ENCODE measurements at regions not wholly inside any gene's neighbourhood (a gene's known extent, or its start where the extent isn't known, plus 50 kb on each side); places are given as distances from the start of the nearest gene placed in this dataset.
"Not testable (repeated sequence)": the region's sequence is repeated elsewhere in the genome, so short reads cannot be mapped to it uniquely, and the experiment has no call there.

DNA sequence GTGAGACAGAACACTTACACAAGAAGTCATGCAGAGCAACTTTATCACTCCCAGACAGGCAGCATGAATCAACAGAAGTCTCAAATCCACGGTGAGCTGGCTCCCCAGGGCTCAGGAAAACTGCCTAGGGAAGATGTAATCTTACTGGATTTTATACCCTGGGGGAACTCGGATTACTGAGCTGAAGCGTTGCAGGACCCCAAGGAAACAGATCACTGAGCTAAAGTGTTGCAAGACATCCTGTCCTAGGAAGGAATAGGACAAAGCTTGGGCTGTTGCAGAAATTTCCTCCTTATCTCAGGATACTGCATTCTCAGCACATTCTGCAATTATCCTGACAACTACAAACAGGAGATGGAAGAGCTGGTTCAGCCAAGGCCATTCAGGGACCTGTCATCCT lies 224.8 kb downstream of the TFAP2A start:
- no peaks in the 10 kb centered on the region for H3K9me3 ChIP-seq (ENCODE audit: low read depth, low read length)

DNA sequence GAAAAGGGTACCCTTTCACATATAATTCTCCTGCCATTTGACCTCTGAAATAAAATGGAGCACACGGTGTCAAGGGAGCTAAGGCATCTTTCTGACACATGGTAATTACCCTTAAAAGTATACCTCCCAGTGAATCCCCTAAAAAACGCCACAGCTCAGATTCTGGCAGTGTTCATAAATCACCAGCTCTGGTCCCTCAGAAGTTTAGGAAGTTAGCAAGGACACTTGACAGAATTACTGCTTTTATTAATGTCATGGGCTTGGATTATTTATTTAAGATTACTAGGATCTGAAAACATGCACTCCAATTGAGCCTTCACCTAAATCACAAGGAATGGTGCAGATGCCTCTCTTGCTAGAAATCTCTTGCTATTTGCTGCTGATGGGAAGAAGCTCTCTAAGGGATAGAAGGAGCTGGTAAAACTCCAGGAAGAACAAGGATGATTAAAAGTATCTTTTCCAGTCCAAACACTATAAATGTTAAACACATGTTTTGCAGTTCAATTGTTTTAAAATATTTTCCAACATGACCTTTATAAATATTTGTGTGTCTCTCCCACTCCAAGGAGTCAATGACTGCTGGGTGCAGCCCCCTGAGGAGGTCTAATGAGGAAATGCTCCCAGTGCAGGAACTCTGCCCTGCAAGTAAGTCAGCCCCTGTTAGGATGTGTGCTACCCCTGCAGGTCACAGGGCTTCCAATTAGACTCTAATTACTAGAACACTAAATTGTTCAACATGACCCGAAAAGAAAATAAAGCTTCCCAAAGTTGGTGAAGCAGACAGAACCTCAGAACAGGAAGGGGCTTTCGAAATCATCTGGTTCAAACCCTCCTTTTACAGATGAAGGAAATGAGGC lies 230.3 kb downstream of the TFAP2A start:
- Histone ChIP-seq H3K9me3 (ENCODE audit: low read depth, low read length) (no peaks in the 10 kb centered on the region), H3K27me3 (ENCODE audit: insufficient read depth, low read length) (peaks cover 2% of the 10 kb centered on the region), H3K4me1 (ENCODE audit: insufficient read depth, low read length) (no peaks in the 10 kb centered on the region), H3K4me3 (ENCODE audit: low read length) (no peak overlapping the region)

More for the DNA sequence above, 224.8 kb downstream of the TFAP2A start:
- H3K4me1 ChIP-seq (ENCODE audit: insufficient read depth, low read length): no peaks in the 10 kb centered on the region
- peaks cover 2% of the 10 kb centered on the region for H3K27me3 ChIP-seq (ENCODE audit: insufficient read depth, low read length)
- no peak overlapping the region for H3K4me3 ChIP-seq (ENCODE audit: low read length)

DNA sequence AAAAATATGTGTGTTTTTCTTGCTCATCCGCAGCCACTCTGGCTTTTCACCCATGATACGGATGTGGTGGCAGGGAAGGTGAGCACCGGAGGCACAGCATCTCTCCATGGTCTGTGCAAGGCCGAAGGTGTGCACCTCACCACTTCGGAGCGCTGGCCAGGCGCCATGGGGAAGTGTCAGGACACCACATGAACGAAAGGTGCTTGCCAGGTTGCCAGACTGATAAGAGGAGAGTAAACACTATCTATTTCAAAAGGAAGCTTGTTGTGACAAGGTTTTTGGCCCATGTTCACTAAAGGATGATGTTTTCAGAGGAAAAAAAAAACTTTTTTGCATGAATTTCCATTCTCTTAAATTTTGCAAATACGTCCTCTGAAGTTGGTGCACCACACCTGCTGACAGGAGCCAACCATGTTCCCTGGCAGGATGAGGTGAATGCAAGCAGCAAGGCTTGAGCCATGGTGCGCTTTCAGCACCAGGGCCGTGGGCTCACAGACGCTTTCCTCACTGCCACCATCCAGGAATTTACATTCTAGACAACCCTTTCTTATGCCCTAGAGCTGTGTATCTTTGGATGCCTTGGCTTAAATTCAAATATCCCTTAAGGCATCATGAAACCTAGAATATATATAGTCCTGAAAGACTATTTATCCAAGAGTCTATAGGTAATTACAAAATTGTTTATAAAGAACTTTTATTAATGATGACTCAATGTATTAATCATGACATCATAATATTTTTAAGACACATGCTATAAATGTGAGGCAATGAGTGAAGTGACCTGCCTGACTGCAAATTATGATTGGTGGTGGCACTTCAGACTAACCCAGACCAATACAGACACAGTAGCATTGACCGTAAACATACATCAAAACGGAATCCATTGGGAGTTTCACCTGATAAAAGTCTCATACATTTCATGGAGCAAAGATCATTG lies 234.5 kb downstream of the TFAP2A start:
- Histone ChIP-seq H3K4me3 (ENCODE audit: low read length) (no peak overlapping the region), H3K9me3 (ENCODE audit: low read depth, low read length) (no peaks in the 10 kb centered on the region), H3K27me3 (ENCODE audit: insufficient read depth, low read length) (no peaks in the 10 kb centered on the region), H3K4me1 (ENCODE audit: insufficient read depth, low read length) (no peaks in the 10 kb centered on the region)

DNA sequence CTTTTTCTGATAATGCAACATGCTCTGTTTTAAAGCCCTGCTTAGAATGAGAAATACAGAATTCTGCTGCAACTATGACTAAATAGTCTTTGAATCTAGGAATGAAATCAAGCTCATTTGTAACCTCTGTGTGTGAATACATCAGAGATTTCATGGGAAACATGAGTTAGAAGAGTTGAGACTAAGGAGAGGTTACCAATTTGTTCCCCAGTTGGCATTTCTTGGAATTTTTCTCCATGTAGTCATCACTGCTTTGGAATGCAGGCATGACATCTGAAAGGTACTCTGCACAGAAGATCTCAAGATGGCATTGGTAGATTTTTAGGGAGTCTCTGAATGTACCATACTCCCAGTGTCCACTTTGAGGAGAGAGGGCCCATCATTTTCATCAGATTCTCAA lies 237.2 kb downstream of the TFAP2A start:
- H3K27me3 ChIP-seq (ENCODE audit: insufficient read depth, low read length): no peaks in the 10 kb centered on the region
- H3K4me3 ChIP-seq (ENCODE audit: low read length): no peak overlapping the region
- no peaks in the 10 kb centered on the region for H3K4me1 ChIP-seq (ENCODE audit: insufficient read depth, low read length)
- H3K9me3 ChIP-seq (ENCODE audit: low read depth, low read length): no peaks in the 10 kb centered on the region

DNA sequence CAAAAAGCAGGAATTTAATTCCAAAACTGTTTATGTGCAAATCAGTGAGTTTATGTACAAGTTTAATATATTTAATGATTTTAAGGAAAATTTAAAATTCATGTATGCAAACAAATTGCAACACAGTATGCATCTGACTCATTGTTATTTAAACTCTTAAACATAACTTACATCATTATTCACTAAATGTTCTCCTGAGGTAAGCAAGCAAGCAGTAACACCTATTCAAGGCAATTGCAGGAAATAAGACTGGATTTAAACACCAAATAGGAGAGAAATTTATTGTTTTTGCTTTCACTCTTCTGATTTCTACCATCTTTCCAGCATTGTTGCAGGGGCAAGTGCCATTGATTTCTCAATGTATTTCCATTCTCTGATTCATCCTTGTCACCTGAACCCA lies 239.5 kb downstream of the TFAP2A start:
- no peaks in the 10 kb centered on the region for H3K4me1 ChIP-seq (ENCODE audit: insufficient read depth, low read length)
- H3K4me3 ChIP-seq (ENCODE audit: low read length): no peak overlapping the region
- no peaks in the 10 kb centered on the region for H3K27me3 ChIP-seq (ENCODE audit: insufficient read depth, low read length)
- H3K9me3 ChIP-seq (ENCODE audit: low read depth, low read length): no peaks in the 10 kb centered on the region

DNA sequence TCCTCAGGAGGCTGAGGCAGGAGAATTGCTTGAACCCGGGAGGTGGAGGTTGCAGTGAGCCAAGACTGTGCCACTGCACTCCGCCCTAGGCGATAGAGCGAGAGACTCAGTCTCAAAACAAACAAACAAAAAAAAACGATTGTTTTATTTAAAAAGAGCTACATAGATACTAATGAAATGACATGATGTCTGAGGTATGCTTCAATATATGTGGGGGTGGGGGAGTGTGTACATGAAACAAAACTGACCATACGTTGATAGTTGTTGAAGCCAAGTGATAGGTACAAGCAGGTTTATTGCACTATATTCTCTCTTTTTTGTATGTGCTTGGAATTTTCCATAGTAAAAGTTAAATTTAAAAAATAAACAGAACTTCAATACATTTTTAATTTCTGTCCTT lies 240.1 kb downstream of the TFAP2A start:
- H3K27me3 ChIP-seq (ENCODE audit: insufficient read depth, low read length): no peaks in the 10 kb centered on the region
- no peaks in the 10 kb centered on the region for H3K9me3 ChIP-seq (ENCODE audit: low read depth, low read length)
- H3K4me3 ChIP-seq (ENCODE audit: low read length): no peak overlapping the region
- no peaks in the 10 kb centered on the region for H3K4me1 ChIP-seq (ENCODE audit: insufficient read depth, low read length)

DNA sequence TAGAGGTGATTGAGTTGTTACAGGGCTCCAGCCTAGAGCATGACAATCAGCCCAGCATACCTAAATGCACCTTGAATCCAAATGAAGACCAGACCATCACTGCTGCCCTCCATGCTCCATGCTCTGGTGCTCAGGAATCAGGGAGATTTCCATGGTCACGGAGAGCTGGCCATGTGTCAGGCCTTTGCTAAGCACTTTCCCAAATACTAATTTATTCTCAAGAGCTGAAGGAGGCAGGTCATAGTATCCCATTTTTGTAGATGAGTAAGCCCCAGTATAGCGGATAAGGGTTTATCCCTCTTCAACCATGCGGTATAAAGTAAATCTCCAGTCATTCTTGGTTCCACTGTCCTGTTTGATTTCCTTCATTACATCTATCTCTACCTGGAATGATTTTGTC lies 240.8 kb downstream of the TFAP2A start:
- Histone ChIP-seq H3K27me3 (ENCODE audit: insufficient read depth, low read length) (no peaks in the 10 kb centered on the region), H3K4me3 (ENCODE audit: low read length) (no peak overlapping the region), H3K9me3 (ENCODE audit: low read depth, low read length) (no peaks in the 10 kb centered on the region), H3K4me1 (ENCODE audit: insufficient read depth, low read length) (no peaks in the 10 kb centered on the region)

DNA sequence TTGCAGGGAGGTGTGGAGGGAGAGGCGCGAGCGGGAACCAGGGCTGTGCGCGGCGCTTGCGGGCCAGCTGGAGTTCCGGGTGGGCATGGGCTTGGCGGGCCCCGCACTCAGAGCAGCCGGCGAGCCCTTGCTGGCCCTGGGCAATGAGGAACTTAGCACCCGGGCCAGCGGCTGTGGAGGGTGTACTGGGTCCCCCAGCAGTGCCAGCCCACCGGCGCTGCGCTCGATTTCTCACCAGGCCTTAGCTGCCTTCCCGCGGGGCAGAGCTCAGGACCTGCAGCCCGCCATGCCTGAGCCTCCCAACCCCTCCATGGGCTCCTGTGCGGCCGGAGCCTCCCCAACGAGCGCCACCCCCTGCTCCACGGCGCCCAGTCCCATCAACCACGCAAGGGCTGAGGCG lies 243.2 kb downstream of the TFAP2A start:
- not testable (repeated sequence) for H3K9me3 ChIP-seq (ENCODE audit: low read depth, low read length); H3K27me3 ChIP-seq (ENCODE audit: insufficient read depth, low read length); H3K4me1 ChIP-seq (ENCODE audit: insufficient read depth, low read length); H3K4me3 ChIP-seq (ENCODE audit: low read length)

DNA sequence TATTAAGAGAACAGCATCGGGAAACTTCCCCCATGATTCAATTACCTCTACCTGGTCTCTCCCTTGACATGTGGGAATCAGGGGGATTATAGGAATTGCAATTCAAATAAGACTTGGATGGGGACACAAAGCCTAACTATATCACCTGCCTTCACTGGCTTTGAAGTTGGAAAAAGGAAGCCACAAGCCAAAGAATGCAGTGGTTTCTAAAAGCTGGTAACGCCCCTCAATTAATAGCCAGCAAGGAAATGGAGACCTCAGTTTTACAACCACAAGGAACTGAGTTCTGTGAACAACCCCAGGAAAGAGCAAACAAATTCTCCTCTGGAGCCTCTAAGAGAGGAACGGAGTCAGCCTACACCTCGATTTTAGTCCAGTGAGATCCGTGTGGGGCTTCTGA lies 244.1 kb downstream of the TFAP2A start:
- Histone ChIP-seq H3K4me3 (ENCODE audit: low read length) (no peak overlapping the region), H3K27me3 (ENCODE audit: insufficient read depth, low read length) (no peaks in the 10 kb centered on the region), H3K9me3 (ENCODE audit: low read depth, low read length) (no peaks in the 10 kb centered on the region), H3K4me1 (ENCODE audit: insufficient read depth, low read length) (no peaks in the 10 kb centered on the region)

DNA sequence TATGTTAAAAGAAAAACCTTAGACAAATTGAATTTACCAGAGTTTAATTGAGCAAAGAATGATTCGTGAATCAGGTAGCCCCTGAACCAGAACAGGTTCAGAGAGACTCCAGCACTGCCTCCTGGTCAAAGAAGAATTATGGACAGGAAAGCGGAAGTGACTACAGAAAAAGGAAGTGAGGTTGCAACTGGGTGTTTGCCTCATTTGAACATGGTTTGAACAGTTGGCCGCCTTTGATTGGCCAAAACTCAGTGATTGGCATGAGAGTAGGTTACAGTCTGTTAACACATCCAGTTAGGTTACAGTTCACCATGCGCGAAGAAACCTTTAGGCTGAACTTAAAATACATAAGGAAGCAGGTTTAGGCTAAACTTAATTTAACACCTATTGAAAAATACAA lies 248.8 kb downstream of the TFAP2A start:
- Histone ChIP-seq H3K4me1 (ENCODE audit: insufficient read depth, low read length) (no peaks in the 10 kb centered on the region), H3K27me3 (ENCODE audit: insufficient read depth, low read length) (no peaks in the 10 kb centered on the region), H3K4me3 (ENCODE audit: low read length) (no peak overlapping the region), H3K9me3 (ENCODE audit: low read depth, low read length) (no peaks in the 10 kb centered on the region)

DNA sequence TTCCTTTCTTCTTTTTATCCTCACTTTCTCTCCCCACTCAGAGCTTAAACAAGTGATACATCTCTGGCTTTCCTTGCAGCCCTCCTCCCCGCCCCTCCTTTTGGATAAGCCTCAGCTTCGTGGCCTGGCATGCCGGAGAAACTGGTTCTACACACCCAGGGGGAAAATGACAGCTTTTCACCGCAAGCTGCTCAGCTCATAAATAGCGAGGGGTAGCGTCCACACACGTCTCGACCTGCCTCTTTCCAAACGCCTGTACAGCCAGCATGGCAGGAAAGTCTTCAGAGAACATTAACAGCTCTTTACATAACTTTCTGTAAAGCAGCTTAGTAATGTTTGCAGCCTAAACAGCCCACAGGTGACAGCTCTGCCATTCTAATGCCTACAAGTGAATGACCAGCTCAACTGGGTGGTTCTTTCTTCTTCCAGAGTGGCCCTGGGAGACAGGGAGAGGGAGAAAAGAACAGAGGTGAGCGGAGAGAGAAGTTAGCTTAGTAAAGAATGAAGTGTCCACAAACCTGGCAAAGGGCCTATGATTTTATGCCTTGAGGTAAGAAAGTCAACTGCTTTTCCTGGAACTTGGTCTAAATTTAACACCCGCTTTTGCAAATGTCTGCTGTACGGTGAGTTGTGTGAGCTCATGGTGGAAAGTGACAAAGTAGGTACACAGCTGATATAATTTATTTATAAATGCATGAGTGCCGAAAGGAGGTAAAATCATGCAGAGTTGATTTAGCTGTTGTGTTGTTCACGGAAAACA lies 251.5 kb downstream of the TFAP2A start:
- no peaks in the 10 kb centered on the region for H3K27me3 ChIP-seq (ENCODE audit: insufficient read depth, low read length)
- H3K4me3 ChIP-seq (ENCODE audit: low read length): no peak overlapping the region
- no peaks in the 10 kb centered on the region for H3K9me3 ChIP-seq (ENCODE audit: low read depth, low read length)
- H3K4me1 ChIP-seq (ENCODE audit: insufficient read depth, low read length): no peaks in the 10 kb centered on the region

DNA sequence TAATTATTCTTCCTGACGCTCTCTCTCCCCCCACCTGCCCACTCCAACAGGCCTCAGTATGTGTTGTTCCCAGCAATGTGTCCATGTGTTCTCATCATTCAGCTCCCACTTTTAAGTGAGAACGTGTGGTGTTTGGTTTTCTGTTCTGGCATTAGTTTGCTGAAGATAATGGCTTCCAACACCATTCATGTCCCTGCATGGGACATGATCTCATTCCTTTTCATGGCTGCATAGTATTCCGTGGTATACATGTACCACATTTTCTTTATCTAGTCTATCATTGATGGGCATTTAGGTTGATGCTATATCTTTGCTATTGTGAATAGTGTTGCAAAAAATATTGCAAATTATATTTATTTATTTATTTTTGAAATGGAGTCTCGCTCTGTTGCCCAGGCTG lies 258.0 kb downstream of the TFAP2A start:
- H3K9me3 ChIP-seq (ENCODE audit: low read depth, low read length): no peaks in the 10 kb centered on the region
- H3K4me3 ChIP-seq (ENCODE audit: low read length): no peak overlapping the region
- no peaks in the 10 kb centered on the region for H3K27me3 ChIP-seq (ENCODE audit: insufficient read depth, low read length)
- no peaks in the 10 kb centered on the region for H3K4me1 ChIP-seq (ENCODE audit: insufficient read depth, low read length)

DNA sequence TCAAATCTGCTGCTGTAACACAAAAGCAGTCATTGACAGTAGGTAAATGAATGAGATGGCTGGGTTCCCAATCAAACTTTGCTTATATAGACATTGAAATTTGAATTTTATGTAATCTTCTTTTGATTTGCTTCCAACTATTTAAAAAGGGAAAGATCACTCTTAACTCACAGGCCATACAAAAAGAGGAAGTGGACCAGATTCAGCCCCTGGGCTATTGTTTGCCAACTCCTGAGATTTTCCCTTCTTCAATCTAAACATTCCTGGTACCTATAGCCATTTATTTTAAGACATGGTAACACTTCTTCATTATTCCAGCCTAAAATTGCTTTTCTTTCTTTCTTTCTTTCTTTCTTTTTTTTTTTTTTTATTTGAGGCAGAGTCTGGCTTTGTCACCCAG lies 260.6 kb downstream of the TFAP2A start:
- H3K27me3 ChIP-seq (ENCODE audit: insufficient read depth, low read length): no peaks in the 10 kb centered on the region
- no peaks in the 10 kb centered on the region for H3K4me1 ChIP-seq (ENCODE audit: insufficient read depth, low read length)
- H3K4me3 ChIP-seq (ENCODE audit: low read length): no peak overlapping the region
- no peaks in the 10 kb centered on the region for H3K9me3 ChIP-seq (ENCODE audit: low read depth, low read length)

DNA sequence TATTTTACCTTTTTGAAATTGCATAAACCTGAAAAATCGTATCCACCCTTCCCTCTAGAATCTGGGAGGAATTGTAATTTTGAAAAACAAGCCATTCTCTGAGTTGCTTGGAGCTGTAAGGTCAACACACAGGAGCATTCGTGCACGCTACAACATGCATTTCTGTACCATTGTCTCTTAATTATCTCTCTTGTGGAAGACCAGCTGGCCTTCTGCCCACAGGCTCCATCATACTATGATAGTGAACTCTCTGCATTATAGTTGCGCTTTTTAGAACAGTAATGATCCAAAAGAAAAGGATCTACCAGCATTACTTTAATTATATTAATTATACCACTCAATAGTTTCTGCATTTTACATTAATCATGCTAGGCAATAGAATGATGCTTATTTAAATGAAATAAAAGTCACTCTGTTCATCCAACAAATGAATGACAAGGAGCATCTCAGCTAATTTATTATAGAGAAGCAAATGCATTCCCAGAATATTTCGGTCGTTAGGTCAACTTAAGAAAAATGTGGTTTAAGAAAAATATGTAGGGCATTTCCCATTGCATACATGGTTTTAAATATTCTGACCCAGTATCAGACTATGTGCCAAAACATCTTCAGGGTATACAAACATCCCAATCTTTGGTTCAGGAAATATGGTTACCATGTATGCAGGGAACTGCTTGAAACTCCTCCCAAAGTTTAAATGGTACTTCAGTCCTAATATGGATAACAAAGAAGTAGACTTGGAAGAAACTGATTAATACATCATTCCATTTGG lies 263.5 kb downstream of the TFAP2A start:
- Histone ChIP-seq H3K27me3 (ENCODE audit: insufficient read depth, low read length) (no peaks in the 10 kb centered on the region), H3K4me1 (ENCODE audit: insufficient read depth, low read length) (no peaks in the 10 kb centered on the region), H3K9me3 (ENCODE audit: low read depth, low read length) (no peaks in the 10 kb centered on the region), H3K4me3 (ENCODE audit: low read length) (no peak overlapping the region)
